ENCODE measurements at regions not wholly inside any gene's neighbourhood (a gene's known extent, or its start where the extent isn't known, plus 50 kb on each side); places are given as distances from the start of the nearest gene placed in this dataset.

DNA sequence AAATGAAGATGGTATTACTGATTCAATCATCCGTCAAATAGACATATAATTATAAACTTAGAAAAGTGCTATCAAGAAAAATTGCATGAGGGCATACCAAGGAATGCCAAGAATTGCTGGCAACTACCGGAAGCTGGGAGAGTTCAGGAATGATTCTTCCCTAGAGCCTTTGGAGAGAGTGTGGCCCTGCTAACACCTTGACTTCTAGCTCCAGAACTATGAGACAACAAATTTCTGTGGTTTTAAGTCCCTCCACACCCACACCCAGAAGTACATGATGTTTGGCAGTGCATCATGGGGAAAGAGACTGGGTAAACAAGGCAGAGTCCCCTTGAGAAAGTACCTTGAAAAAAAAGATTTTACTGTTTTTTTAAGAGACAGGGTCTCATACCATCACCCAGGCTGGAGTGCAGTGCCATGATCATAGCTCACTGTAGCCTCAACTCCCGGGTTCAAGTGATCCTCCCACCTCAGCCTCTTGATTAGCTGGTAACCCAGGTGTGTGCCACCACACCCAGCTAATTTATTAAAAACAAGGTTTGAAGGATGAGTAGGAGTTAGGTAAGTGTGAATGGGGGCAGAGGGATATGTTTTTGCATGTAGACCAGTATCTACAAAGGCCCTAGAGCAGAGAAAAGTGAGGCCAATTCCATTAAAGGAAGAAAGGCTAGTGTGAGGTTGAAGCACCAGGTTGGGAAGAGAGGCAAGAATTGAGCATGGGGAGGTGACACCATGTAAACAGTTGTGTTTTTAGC lies 53.1 kb downstream of the GSX2 start:
- Histone ChIP-seq H3K4me2 (no peak overlapping the region), H3K36me3 (ENCODE audit: low read depth) (no peaks in the 10 kb centered on the region), H3K27ac (no peak overlapping the region), H2AFZ (no peak overlapping the region), H3K9me3 (ENCODE audit: insufficient read depth, low read depth) (no peaks in the 10 kb centered on the region), H3K4me1 (replicated peaks; ENCODE audit: insufficient read depth) (no peaks in the 10 kb centered on the region), H3F3A (ENCODE audit: insufficient read depth, low read depth) (no peaks in the 10 kb centered on the region), H3K27me3 (ENCODE audit: insufficient read depth, low read depth) (no peaks in the 10 kb centered on the region), H3K79me2 (ENCODE audit: low read depth) (no peaks in the 10 kb centered on the region), H3K9me2 (ENCODE audit: insufficient read depth) (no peaks in the 10 kb centered on the region), H3K4me3 (no peak overlapping the region), H4K20me1 (ENCODE audit: insufficient read depth) (no peaks in the 10 kb centered on the region)
- ChIA-PET CTCF (no interaction called here), POLR2A (ENCODE audit: unreplicated experiment) (interaction anchor here (0.7 kb wide), 2 partner anchors 435 to 1205 kb away, joined by 4 to 6 read pairs; no protein-coding TSS in a partner anchor)
- intact Hi-C loops (cut with micrococcal nuclease; ENCODE audit: unreplicated experiment): loop anchor here (5.0 kb wide), 1 partner anchor 91 kb away; the partner anchor contains the start of gene CHIC2
- DNase-seq: peak; percentile 28 to 37
- no peak for TF ChIP-seq EZH2 (IDR thresholded peaks at IDR 0.05; ENCODE audit: low read depth)
- TF ChIP-seq, protein P1, sequence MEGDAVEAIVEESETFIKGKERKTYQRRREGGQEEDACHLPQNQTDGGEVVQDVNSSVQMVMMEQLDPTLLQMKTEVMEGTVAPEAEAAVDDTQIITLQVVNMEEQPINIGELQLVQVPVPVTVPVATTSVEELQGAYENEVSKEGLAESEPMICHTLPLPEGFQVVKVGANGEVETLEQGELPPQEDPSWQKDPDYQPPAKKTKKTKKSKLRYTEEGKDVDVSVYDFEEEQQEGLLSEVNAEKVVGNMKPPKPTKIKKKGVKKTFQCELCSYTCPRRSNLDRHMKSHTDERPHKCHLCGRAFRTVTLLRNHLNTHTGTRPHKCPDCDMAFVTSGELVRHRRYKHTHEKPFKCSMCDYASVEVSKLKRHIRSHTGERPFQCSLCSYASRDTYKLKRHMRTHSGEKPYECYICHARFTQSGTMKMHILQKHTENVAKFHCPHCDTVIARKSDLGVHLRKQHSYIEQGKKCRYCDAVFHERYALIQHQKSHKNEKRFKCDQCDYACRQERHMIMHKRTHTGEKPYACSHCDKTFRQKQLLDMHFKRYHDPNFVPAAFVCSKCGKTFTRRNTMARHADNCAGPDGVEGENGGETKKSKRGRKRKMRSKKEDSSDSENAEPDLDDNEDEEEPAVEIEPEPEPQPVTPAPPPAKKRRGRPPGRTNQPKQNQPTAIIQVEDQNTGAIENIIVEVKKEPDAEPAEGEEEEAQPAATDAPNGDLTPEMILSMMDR (conservative IDR thresholded peaks at IDR 0.05): no peak
- no TSS peak for BruUV-seq (replicated peaks)

- DNase-seq: peak in 1 of 2 experiments; percentile 9
Observed at GRCh38 chr4:54155936-54156335, 56.0 kb downstream of the GSX2 start.

DNA sequence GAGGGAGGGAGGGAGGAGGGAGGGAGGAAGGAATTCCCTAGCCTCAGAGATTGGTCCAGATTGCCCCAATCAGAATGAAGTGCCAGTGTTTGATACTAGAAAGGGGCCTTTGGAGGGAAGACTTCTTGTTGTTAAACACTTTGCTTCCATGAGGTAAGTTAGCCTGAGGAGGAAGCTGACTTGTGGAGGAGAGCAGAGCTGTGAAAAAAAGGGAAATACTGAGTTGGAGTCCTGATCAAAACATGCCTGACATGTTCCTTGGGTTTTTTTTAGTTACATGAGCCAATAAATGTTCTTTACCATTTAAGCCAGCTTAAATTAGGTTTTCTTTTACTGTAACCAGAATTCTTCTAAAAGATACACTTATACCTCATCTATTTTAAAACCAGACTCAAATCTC lies 57.6 kb downstream of the GSX2 start:
- Histone ChIP-seq H2AFZ (no peak overlapping the region), H3K36me3 (ENCODE audit: low read depth) (no peaks in the 10 kb centered on the region), H3K9me2 (ENCODE audit: insufficient read depth) (no peaks in the 10 kb centered on the region), H3F3A (ENCODE audit: insufficient read depth, low read depth) (no peaks in the 10 kb centered on the region), H3K79me2 (ENCODE audit: low read depth) (no peaks in the 10 kb centered on the region), H3K9me3 (ENCODE audit: insufficient read depth, low read depth) (no peaks in the 10 kb centered on the region), H3K27ac (no peak overlapping the region), H3K27me3 (ENCODE audit: insufficient read depth, low read depth) (no peaks in the 10 kb centered on the region), H3K4me2 (no peak overlapping the region), H3K4me3 (no peak overlapping the region), H4K20me1 (ENCODE audit: insufficient read depth) (no peaks in the 10 kb centered on the region), H3K4me1 (replicated peaks; ENCODE audit: insufficient read depth) (no peaks in the 10 kb centered on the region)
- intact Hi-C loops (cut with micrococcal nuclease; ENCODE audit: unreplicated experiment): no loop called here
- no peak for DNase-seq
- TF ChIP-seq, protein P1 (conservative IDR thresholded peaks at IDR 0.05): no peak
- no peak for TF ChIP-seq EZH2 (IDR thresholded peaks at IDR 0.05; ENCODE audit: low read depth)
- no TSS peak for BruUV-seq (replicated peaks)
- ChIA-PET POLR2A (ENCODE audit: unreplicated experiment) (no interaction called here), CTCF (no interaction called here)

More at GRCh38 chr4:54155936-54156335, 56.0 kb downstream of the GSX2 start:
- Histone ChIP-seq H3K9me2 (ENCODE audit: insufficient read depth) (no peaks in the 10 kb centered on the region), H3K4me3 (no peak overlapping the region), H3K4me1 (replicated peaks; ENCODE audit: insufficient read depth) (no peaks in the 10 kb centered on the region), H2AFZ (no peak overlapping the region), H3K4me2 (no peak overlapping the region), H3K79me2 (ENCODE audit: low read depth) (no peaks in the 10 kb centered on the region), H3K27ac (no peak overlapping the region), H3F3A (ENCODE audit: insufficient read depth, low read depth) (no peaks in the 10 kb centered on the region), H4K20me1 (ENCODE audit: insufficient read depth) (no peaks in the 10 kb centered on the region), H3K36me3 (ENCODE audit: low read depth) (no peaks in the 10 kb centered on the region), H3K9me3 (ENCODE audit: insufficient read depth, low read depth) (no peaks in the 10 kb centered on the region), H3K27me3 (ENCODE audit: insufficient read depth, low read depth) (no peaks in the 10 kb centered on the region)
- no TSS peak for BruUV-seq (replicated peaks)
- CTCF ChIA-PET: no interaction called here
- TF ChIP-seq, protein P1 (conservative IDR thresholded peaks at IDR 0.05): no peak
- TF ChIP-seq EZH2 (IDR thresholded peaks at IDR 0.05; ENCODE audit: low read depth): no peak
- POLR2A ChIA-PET (ENCODE audit: unreplicated experiment): no interaction called here
- intact Hi-C loops (cut with micrococcal nuclease; ENCODE audit: unreplicated experiment): no loop called here
